ENCODE measurements at regions not wholly inside any gene's neighbourhood (a gene's known extent, or its start where the extent isn't known, plus 50 kb on each side); places are given as distances from the start of the nearest gene placed in this dataset.

DNA sequence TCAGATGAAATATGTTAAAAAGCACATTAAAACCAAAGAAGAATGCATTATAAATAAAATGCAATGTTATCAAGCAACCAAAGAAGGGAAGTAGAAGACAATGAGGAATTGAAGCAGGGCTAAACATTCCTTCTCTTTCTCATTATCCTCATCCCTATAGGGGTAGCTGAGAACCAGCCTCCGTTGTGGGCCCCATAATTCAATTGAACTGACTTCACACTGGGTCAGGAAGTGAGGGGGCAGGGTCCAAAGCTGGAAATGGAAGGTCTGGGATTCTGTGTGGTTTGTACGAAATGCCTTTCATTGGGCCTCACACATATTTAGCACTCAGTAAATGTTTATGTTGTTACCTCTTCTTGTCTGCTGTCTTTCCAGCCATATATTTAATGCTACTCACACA, 220.4 kb upstream of the CD180 start:
- no peak for DNase-seq (ENCODE audit: low read depth in 2 of 2)

DNA sequence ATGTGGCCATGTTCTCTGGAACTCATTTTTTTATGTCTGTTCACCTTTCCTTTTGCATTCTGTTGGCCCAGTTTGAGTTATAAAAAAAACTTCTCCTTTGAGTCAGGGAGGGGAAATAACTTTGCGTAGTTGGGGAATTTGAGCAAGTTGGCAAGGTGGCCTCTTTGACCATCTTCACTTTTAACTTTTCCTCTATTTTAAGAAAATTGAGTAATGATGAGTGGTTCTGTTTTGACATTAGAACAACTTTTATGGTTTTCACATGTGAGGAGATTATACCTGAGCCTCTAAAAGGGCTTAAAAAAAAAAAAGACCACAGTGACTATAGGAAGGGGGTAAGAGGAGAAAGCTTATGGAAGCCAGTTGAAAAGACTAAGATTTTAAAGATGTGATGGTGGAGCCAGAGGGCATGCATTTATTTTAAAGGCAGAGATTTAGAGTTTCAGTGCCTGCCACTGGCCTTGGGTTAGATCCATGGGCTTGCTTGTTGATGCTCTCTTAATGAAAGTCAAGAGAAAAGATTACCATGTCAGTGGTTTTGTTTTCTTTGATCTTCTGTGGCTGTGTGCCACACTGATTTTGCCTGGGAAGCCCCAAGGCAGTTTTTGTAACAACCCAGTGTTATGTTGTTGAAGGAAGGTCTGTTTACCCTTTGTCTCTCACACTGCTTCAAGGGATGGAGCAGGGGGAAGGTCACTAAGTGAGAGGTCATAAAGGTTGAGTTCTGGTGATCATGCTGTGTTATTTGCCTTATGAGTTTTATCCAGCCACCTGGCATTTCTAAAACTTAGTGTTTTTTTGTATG, 219.7 kb upstream of the CD180 start:
- DNase-seq (ENCODE audit: low read depth in 2 of 2), result no peak

DNA sequence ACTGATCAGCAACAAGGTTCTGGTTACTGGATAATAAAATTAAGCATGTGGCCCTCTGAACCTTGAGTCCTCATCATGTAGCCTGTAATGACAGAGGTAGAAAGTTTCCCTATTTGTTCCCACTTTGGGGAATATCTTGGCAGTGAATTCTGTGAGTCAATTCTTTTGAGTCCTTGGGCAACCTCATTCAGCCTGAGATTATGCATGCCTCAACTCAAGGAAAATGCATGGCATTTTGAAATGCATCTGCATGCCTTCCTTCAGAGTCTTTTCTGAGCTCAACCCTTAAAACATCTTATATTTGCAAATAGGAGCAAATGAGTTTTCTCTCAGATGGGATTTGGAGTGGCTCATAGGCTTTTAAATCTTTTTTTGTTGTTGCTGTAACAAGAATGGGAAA, 218.1 kb upstream of the CD180 start:
- no peak for DNase-seq (ENCODE audit: low read depth in 2 of 2)

DNA sequence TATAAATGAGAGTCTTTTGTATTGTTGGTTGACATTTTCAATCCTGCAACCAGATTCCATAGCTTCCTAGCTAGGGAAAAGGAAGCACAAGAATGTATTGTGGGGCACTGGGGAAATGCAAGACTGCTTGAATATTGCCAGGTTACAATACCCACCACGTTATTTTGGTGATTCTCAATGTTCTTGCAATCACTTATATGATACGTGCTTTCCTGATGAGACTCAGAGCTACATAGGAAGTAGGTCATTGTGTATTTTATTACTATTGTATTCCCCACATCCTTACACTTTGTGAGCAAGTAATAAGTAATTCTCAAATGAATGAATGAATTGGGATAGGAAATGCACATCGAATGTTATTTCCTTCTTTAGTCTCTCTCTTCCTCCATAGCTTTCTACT, 217.1 kb upstream of the CD180 start:
- DNase-seq (ENCODE audit: low read depth in 2 of 2), result no peak

DNA sequence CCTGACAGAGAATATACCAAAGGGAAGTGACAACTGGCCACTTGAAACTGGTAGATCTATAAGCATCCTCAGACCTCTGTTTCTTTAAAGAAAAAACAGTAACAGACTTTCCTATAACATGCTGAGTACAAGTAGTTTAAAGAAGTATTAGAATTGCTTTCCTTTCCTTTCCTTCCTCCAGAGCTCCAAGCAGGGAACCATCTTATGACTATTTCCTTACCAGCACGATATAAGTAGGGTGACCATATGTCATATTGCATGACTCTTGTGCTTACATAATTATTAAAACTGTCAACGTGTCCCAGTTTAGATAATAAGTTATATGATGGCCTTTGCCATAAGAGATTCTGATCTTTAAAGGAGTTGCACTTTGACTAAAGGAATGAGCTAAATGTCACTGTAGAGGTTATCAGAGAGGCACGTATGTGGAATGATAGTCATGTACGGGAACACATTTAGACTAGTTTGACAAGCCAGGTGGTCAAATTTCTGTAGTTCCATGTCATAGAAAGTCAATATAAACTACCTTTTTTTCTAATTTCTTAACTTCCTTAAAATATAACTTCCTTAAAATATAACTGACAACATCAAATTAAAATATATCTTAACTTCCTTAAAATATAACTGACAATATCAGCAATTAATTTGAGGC, 212.7 kb upstream of the CD180 start:
- no peak for DNase-seq (ENCODE audit: low read depth in 2 of 2)

DNA sequence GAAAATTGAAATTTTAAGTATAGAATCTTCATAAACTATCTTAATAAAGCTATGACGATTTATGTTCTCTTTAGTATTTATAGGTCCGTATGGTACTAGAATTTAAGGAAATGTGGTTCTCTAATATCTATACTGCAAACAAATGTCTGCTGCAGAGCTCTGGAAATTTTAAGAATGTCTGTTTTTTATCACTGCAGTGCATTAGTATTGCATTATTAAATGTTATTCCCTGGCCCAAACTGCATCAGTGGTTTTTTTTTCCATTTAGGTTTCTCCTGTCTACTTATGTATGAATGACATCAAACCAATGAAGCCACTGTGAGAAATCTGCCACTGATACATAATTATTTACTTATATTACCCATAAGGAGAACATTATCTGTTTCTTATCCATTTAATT, 211.4 kb upstream of the CD180 start:
- DNase-seq (ENCODE audit: low read depth in 2 of 2), result no peak

DNA sequence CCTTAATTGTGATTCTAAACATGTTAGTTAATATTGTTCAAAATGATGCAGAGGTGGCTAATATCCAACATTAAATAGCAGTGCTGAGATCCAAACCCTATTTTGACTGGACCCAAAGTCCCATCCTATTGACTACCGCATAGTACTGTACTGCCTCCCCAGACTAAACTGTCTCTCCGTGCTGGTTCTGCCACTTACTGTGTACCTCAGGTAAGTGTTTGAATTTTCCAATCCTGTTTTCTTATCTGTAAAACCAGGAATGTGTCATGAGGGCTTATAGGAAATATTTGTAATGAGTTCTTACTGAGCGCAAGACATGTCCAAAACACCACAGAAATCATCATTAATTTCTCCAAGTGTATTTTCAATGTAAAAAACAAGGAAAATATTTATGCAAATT, 209.2 kb upstream of the CD180 start:
- no peak for DNase-seq (ENCODE audit: low read depth in 2 of 2)

DNA sequence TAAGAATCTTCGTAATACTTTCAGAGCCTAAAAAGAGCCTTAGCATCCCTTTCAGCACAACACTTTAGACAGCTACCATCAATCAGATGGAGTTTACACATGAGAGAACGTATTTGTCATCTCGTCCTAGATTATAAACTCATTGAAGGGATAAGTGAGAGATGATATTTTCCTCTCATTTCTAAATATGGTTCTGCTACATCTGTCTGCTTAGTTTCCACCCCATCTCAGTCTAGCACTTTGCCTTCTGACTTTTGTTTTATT, 208.4 kb upstream of the CD180 start:
- no peak for DNase-seq (ENCODE audit: low read depth in 2 of 2)

DNA sequence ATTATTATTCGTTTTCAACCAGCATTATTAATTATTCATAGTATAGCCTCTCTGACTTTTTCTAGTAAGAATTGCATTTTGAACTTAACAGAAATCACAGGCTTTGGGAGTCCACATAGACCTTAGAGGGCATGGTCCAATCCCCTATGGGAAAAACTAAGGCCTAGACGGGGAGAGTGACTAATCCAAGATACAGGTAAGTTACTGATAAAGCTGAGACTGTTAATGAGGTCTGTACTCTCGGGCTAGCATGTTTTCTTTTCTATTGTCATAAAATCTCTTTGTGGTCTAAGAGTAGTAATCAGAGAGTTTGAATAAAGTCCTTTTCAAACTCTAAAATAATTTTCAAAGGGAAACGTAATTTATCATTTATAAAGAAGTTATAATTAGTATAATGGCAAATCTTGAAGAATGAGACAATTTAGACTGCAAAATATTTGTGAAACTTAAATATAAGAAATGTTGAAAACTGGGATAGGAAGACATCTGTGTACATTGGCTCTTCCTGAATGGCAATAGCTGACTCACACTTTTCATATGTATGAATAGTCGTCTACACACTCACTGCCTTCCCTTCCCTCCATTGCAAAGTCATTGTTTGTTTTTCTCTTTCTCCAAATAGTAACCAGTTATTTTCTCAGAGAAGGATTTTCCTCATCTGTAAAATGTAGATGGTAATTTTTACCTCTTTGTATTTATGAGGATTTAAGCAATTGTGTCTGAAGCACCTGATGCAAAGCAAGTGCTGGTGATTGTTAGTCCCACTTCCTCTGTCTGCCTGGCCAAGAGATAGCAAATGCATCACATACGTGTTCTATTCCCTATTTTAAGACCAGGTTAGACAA, 207.9 kb upstream of the CD180 start:
- DNase-seq (ENCODE audit: low read depth in 2 of 2), result no peak

DNA sequence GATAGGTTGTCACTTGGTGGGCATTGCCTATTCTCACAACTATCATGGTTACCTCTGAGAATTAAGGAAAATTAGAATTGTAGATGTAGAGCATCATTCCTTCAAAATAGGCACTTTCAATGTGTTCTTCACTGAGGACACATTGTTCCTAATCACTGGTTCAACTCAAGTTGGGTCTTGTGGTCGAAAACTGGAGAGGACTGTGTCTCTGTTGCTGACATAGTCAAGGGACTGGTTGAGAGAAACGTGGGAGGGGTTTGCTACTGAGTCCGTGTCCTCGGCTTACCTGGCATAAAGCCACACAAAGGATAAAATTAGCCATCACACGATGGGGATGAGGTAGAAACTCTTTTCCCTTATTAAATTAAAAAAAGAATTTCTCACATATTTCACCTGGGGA, 205.9 kb upstream of the CD180 start:
- DNase-seq (ENCODE audit: low read depth in 2 of 2), result no peak

DNA sequence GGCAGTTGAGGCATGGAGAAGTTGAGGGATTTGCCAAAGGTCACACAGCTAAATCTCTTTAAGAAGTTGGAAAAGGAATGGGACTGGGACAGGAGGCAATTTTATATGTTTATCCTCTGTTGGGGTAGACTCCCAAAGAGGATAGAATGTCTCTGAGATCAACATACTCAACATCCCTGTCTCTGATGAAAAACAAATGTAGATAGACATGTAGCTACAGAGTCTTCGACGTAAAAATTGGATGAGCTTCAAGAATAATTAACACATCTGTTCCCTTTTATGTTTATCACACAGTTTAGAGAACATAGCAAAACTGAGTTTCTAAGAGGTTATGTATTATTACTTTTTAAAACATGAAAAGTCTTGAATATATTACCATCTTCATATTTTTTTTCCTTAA, 204.6 kb upstream of the CD180 start:
- no peak for DNase-seq (ENCODE audit: low read depth in 2 of 2)

DNA sequence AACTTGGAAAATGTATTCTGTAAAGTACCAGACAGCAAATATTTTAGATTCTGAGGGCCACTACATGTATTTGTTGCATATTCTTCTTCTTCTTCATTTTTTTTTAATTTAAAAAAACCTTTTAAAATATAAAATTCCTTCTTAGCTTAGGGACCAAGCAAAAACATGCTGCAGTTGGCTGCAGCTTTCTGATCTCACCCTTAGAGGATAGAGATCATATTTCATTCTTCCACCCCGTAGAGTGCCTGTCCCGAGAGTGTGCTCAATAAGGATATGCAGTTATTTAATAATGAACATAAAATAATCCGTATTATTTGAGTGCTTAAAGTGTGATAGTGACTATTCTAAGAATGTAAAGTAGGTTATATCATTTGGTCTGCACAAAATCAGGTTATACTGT, 204.2 kb upstream of the CD180 start:
- DNase-seq (ENCODE audit: low read depth in 2 of 2), result no peak

DNA sequence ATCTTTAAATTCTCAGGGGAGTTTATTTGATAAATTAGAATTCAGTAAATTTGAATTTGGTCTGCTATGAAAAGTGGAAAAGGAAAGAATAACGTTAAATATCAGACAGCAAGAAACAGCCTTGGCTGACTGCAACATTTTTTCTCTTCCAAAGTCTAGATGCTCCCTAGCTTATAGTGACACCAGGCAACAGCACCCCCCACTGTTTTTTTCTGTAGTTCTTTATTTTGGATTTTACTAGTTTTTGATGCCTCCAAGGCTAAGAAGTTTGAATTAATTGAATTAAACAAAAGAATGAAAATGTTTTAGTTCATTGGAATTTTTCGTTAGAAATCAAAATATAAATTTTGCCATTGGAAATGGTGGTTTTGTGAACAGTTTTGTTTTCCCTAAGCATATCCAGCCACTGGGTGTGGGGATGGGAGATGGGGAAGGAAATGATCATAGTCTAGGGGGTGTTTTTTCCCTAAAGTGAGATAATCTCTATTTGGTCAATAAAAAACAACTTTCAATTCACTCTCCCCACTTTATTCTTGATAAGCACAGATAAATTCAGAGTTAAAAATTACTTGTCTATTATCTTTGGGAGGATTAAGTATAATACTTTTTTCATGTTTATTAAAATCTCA, 199.3 kb upstream of the CD180 start:
- no peak for DNase-seq (ENCODE audit: low read depth in 2 of 2)

DNA sequence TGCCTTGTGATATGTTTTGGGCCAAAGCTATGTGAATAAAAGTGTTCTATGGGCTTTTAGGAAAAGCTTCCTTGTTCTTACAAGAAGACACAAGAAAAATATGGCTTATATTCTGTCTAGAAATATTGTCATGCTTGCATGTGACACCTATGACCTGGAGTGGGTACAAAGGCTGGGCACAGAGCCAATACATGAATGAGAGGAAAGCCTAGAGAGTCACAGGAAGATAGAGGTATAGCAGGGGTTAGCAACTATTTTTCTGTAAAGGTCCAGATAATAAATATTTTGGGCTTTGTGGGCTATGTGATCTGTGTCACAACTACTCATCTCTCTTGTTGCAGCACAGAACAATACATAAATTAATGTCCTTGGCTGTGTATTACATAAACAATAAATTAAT, 196.6 kb upstream of the CD180 start:
- DNase-seq (ENCODE audit: low read depth in 2 of 2), result no peak

DNA sequence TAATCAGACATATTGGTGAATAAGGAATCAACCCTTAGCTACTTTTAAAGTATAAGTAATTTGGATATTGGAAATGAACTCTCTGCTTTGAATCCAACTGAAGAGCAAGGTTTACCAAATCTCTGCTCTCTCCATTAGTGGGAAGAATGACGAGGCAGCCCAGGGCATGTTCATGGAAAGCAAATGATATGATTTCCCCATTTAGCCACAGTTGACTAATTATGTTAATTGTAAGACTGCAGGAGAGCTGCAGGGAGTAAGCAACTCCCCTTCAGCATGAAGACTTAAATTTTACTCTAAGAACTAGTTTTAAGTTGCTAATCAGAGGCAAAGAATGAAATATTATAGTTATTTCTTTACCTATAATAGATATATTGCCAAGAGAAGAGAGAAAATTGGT, 194.3 kb upstream of the CD180 start:
- no peak for DNase-seq (ENCODE audit: low read depth in 2 of 2)

DNA sequence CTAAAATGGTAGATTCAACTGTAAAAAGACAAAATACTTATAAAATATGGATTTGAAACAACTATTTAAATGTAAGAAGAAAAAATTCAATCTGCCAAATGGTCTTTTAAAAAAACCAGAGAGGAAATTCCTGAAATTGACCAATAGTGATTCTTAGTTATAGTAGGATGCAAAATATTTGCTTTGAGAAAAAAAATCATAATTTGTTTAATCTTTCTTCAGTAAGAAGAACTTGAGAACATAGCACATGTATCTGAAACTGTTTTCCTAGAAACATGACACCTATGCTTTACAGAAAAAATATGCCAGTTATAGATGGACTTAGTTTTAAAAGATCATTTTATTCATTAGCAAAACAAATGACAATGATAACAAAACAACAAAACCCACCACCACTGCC, 186.9 kb upstream of the CD180 start:
- DNase-seq (ENCODE audit: low read depth in 2 of 2), result no peak

DNA sequence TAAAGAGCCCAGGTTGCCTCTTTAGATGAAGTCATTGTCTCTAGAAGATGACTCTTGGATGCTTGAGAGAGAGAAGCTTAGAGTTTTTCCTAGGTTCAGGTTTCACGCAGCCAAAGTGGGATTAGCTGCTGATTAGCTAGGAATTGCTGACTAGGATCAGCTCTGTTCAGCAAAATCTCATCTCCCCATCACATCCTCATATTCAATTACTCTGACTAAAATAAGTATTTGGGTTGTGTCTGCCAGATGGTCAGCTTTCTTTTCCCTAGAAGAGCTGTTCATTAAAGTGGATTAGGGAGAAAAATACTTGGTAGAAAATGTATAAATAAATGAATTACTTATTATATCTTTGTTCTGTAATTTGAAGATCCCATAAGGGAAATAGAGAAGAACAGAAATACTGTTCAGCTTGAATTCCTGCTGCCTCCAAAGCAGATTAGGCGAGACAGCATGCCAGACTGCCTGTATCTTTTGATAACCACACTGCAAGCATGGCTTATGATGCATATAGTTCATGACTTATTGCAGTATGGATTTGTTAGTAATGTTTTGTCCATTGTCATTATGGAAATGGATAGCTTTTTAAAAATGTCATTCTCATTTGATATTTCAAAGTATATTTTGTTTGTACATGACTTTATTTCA, 184.8 kb upstream of the CD180 start:
- no peak for DNase-seq (ENCODE audit: low read depth in 2 of 2)

DNA sequence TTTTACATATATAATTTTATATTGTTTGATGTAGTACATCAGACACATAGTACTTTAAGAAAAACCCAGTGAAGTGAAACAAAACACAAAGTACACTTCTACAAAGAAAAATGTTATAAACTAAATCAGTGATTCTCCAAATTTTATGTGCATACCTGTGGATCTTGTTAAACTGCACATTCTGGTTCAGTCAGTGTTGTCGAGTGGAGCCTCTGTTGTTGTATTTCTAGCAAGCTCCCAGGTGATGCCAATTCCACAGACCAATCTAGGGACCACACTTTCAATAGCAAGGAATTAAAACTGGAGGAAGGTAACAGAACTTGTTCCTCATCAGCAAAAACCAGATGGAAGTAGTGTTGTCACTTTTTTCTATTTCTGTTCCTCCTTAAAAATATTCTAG, 183.8 kb upstream of the CD180 start:
- DNase-seq (ENCODE audit: low read depth in 2 of 2), result no peak

DNA sequence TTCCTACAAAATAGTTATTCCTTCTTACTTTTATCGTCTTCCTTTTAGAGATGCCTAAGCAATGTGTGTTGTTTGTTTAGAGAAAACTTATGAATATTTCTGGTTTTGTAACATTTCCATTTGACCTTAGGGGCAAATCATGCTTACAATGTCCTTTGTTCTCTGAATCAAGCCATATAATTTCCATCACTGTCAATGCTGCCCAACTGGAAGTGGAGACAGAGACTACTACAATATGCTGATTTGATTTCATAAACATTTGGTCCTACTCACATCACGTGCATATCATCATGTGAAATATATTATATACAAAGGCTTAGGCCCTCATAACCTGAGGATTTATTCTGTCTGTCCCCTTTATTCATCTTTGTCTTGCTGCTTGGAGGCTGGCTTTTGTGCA, 183.2 kb upstream of the CD180 start:
- DNase-seq (ENCODE audit: low read depth in 2 of 2), result no peak

DNA sequence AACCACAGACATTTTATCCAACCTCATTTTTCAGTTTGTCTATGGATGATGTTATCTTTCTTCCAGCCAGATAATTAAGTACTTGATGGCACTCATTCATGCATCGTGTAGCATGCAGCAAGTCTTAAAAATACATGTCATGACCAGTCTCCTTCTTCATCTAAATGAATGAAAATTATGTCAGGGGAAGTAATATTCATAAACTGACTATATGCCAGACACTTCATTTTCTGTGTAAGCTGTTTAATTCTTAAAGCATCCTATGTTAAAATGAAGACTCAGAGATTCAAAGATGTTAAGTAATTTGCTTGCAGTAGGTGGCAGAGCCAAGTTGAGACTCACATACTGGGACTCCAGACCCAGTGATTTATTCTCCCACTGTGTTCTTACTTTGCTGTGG, 181.7 kb upstream of the CD180 start:
- no peak for DNase-seq (ENCODE audit: low read depth in 2 of 2)

DNA sequence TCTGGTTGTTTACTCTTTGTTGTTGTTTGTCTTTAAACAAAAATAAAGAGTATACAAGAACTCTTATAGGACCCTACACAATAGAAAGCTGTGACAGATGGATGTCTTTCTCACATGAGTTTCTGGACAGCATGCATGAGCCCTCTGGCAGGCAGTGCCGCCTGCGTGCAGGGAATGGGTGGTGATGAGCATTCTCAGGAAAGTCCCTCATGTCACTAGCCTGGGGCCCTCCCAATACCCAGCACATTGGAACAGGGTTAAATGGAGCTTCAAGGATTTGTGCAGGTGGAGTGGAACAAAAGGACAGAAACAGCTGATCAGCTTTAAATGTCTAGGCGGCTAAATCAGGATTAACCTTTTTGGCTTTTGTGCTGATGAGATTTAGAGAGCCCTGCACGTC, 181.0 kb upstream of the CD180 start:
- no peak for DNase-seq (ENCODE audit: low read depth in 2 of 2)

DNA sequence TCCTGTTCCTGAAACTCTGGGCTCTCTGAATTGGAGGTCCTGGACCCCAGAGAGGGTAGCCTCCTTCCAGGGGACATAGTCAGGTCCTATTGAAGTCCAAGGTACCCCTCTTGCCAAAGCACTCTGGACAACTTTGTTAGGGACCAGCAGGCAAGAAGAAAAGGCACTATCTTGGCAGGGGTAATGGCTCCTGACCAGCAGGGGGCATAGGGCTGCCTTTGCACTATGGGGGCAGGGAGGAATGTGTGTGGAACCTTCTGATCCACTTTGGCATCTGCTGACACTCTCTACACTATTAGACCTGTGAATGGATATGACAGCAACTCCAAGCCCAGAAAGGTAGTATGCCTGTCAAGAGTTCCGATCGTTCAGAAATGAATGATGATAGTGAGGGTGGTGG, 179.0 kb upstream of the CD180 start:
- DNase-seq (ENCODE audit: low read depth in 2 of 2), result no peak

Measured in stimulated activated CD8-positive, alpha-beta memory T cell treated with anti-CD3 and anti-CD28 coated beads, Interleukin-15, amount 100 ng/mL, for 48 hours (primary cell).